ENCODE measurements at regions not wholly inside any gene's neighbourhood (a gene's known extent, or its start where the extent isn't known, plus 50 kb on each side); places are given as distances from the start of the nearest gene placed in this dataset.
A peak's percentile ranks its signal among the peaks of the same experiment; 100 is the strongest.

GRCh38 chr6:134381959-134382358, 64.0 kb upstream of the SGK1 start:
- no peak for DNase-seq (ENCODE audit: low read depth in 3 of 3, low spot score in 2 of 3)

- no peak for DNase-seq (ENCODE audit: low read depth in 3 of 3, low spot score in 2 of 3)
These were observed 61.7 kb upstream of the SGK1 start for GRCh38 chr6:134379599-134379998.

- peak in 1 of 3 donors; percentile 6 for DNase-seq (ENCODE audit: low read depth in 3 of 3, low spot score in 2 of 3)
These were observed 61.2 kb upstream of the SGK1 start for GRCh38 chr6:134379076-134379475.

GRCh38 chr6:134378426-134378825, 60.5 kb upstream of the SGK1 start:
- DNase-seq (ENCODE audit: low read depth in 3 of 3, low spot score in 2 of 3): no peak

GRCh38 chr6:134376785-134377184, 58.9 kb upstream of the SGK1 start:
- DNase-seq (ENCODE audit: low read depth in 3 of 3, low spot score in 2 of 3): no peak

- DNase-seq (ENCODE audit: low read depth in 3 of 3, low spot score in 2 of 3): no peak
These were observed 57.3 kb upstream of the SGK1 start for GRCh38 chr6:134375220-134375580.

- DNase-seq (ENCODE audit: low read depth in 3 of 3, low spot score in 2 of 3): no peak
These were observed 56.7 kb upstream of the SGK1 start for GRCh38 chr6:134374491-134375219.

GRCh38 chr6:134373993-134374392, 56.1 kb upstream of the SGK1 start:
- no peak for DNase-seq (ENCODE audit: low read depth in 3 of 3, low spot score in 2 of 3)

- DNase-seq (ENCODE audit: low read depth in 3 of 3, low spot score in 2 of 3): no peak
These were observed 55.5 kb upstream of the SGK1 start for GRCh38 chr6:134373282-134373922.

GRCh38 chr6:134372603-134373281, 54.8 kb upstream of the SGK1 start:
- no peak for DNase-seq (ENCODE audit: low read depth in 3 of 3, low spot score in 2 of 3)

- DNase-seq (ENCODE audit: low read depth in 3 of 3, low spot score in 2 of 3): no peak
These were observed 50.8 kb upstream of the SGK1 start for GRCh38 chr6:134368670-134369069.
